GM19395 (cell line): ENCODE measurements at regions not wholly inside any gene's neighbourhood (a gene's known extent, or its start where the extent isn't known, plus 50 kb on each side); places are given as distances from the start of the nearest gene placed in this dataset.
A peak's percentile ranks its signal among the peaks of the same experiment; 100 is the strongest.

Source experiments
- ATAC-seq: cut with Tn5 transposase; IDR thresholded peaks from one replicate; pipeline ENCODE4 v1.9.1; 2021; ENCODE audit warnings: mild to moderate bottlenecking, moderate library complexity; ENCODE audit not compliant: unreplicated experiment

- ATAC-seq = no peak
These were observed 634.2 kb upstream of the SETBP1 start for GRCh38 chr18:44046376-44046975.

- ATAC-seq = no peak
These were observed 633.1 kb upstream of the SETBP1 start for GRCh38 chr18:44047585-44047984.

DNA sequence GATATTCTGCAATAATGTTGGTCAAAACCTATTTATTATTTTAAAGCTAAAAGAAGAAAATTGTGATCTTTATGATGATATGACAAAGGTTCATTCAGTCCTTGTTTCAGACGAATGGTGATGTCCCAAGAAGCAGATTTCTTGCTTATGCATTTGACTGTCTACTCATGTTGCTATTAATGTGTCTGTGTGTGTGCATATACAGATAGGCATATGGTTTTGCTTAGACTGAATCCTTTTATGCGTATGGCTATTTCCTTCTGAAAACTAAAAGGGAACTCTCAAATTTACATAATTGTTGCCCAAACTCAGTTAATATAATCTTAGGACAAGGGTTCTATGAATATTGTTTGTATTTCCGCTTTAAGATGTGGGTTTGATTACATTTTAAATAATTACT, 632.3 kb upstream of the SETBP1 start:
- no peak for ATAC-seq

GRCh38 chr18:44048846-44049245, 631.8 kb upstream of the SETBP1 start:
- ATAC-seq = no peak

DNA sequence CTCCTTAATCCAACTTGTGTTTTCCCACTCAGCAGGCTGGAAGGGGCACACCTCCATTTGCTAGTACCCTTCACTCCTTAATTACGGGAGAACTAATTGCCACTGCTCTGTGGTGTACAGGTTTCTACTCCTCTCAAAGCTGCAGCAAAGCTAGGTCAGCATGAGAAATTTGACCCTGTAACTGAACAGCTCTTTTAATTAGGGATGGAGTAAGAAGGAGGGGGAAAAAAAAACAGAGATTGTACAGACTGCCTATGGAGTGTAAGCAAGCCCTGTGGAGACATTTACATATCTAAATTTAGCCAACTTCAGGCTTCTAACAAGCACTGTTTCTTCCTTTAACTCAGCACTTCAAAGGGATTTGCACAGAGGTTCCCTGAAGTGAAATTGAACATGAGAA, 629.7 kb upstream of the SETBP1 start:
- no peak for ATAC-seq

DNA sequence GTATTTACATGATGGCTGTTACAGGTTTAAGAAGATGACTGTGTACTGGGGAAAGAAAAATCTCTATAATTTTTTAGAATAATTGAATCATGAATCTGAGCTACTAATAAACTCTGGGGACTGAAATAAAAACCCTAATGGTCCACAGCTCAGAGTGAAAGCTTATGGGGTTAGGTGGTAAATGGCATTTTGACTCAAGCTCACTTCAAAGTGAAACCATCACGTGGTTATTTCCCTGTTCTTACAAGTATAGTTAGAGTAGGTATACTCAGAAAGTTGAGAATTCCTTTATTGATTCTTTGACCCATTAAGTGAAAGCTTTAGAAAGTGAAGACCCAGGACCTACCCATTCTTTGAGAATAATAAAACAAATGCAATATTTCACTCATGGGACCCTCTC, 626.2 kb upstream of the SETBP1 start:
- ATAC-seq = peak; percentile 50

GRCh38 chr18:44060197-44060596, 620.5 kb upstream of the SETBP1 start:
- no peak for ATAC-seq

- no peak for ATAC-seq
These were observed 619.2 kb upstream of the SETBP1 start for GRCh38 chr18:44061438-44061837.

DNA sequence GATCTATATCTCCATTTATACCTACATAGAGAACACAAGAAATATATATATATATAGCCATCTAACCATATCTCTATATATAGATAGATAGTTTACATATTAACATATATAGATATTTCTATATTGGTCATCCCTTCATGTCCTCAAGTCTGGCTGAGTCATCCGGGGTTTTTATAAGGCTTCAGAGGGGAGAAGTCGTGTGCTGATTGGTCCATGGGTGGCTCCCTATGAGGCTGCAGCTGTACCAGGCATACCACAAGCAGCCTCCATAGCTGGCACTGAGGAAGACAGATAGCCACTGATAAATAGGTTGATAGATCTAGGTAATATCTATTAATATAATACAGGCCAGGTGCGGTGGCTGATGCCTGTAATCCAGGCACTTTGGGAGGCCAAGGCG, 618.3 kb upstream of the SETBP1 start:
- ATAC-seq = no peak

DNA sequence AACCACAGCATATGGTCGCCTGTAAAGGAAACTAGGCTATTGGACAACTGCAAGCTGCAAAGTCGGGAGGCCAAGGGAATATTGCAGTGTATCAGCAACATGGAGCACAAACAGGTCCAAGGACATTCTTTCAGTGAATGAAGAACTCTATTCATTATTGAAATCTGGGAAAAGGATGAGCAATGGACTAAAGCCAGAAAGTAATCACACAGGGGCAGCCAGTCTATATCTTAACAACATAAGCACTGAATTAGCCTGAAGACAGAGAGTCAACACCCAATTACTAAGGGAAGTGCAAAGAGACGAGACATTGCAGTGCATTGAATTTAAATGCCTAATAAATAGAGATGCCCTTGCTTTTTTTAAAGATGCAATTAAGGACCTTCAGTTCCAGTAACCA, 615.5 kb upstream of the SETBP1 start:
- no peak for ATAC-seq

GRCh38 chr18:44066541-44066940, 614.1 kb upstream of the SETBP1 start:
- no peak for ATAC-seq

DNA sequence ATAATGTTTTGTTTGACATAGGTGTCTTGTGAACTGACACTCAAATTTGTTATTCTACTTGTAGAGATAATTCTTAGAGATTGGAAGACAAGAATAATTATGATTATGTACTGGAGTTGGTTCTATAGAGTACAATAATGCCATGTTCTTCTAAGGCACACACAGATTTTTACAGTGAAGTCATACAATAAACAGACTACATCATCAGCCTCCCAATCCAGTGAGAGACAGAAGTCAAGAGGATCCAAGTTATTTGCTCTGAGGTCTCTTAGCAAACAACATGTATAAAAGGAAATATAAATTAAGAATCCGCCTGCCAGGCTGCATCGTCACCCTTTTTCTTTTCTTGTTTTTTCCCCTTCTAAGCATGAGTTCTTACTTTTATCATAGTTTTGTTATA, 613.5 kb upstream of the SETBP1 start:
- ATAC-seq = no peak

GRCh38 chr18:44075038-44075437, 605.6 kb upstream of the SETBP1 start:
- no peak for ATAC-seq

DNA sequence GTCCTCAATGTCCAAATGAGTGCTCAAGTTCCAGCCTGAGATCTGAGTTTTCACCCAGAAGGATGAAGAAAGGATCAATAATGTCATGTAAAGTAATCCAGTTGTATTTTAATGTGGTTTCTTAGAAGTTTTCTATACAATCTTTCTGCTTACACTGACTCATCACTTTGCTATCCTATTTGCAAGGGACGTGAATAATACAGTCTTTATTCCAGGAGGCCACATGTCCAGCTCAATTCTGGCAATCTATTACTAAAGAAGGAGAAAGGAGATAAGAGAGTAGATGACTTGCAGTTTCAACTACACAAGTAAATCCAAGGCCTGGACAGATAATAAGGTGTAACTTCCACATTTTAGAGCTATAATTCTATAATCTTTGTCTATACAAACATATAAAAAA, 601.1 kb upstream of the SETBP1 start:
- ATAC-seq = no peak

DNA sequence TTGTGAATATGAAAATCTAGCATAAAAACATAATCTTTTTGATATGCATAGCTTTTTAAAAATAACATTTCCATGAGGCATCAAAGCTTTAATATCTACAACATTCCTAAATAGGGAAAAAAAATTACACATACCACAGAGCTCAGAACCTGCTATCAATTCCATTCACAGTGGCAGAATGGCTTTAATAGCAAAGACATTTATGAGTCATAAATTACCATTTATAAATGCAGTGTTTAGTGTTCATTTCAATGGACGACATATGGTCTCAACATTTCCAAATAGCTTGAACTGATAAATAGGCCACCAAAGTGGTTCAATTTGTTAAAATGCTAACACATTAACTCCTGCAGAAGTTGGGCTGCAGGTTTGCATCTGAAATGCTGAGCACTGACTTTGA, 600.6 kb upstream of the SETBP1 start:
- ATAC-seq = no peak

DNA sequence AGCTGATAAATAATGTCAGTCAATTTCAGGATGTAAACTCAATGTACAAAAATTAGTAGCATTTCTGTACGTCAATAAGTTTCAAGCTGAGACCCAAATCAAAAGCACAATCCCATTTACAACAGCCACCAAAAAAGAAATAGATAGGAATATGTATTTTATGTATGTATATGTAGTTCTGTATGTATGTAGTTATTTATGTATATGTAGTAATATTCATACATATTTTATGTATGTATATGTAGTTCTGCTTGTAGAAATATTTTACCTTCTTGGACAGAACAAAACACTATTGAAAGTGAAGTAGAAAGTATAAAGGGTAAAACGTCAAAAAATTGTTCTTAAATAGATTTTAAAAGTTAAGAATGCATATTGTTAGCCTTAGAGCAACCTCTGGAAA, 591.0 kb upstream of the SETBP1 start:
- no peak for ATAC-seq

DNA sequence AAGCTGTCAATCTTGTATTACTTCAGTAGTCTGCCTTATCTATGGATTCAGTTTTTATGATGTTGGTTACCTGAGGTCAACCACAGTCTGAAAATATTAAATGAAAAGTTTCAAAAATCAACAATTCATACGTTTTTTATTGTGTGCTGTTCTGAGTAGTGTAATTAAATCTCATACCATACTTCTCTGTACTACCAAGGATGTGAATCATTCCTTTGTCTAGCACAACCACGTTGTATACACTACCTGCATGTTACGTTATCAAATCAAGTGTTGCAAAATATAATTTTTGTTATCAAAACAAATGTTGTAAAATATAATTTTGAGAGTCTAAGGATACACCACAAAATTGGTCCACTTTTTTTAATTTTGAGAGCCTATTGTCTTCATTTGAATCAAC, 590.2 kb upstream of the SETBP1 start:
- no peak for ATAC-seq

GRCh38 chr18:44093253-44093652, 587.4 kb upstream of the SETBP1 start:
- no peak for ATAC-seq

GRCh38 chr18:44096016-44096415, 584.7 kb upstream of the SETBP1 start:
- ATAC-seq = no peak

DNA sequence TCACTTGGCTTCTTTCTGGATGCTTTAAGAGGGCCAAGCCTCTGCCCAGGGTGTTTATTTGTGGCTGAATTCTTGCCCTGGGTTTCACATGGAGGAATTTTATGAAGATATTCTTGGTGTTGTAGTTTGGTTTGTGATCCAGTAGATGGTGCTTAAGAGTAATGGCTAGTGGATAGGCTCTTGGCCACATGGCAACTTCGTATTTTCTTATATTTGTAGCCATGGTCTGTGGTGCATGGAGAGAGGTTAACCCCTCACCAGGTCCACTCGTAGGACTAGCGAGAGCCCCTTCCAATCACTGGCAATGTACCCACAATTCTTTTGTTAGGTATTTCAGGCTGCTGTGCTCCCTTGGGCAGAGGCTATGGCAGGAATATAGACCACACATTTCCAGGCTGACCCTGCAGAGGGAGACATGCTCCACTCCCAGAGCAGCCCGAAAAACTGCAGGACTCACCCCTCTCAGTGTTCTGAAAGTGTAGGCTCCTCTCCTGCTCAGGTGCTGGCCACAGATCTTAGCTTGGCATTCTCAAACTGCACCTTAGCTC, 582.1 kb upstream of the SETBP1 start:
- no peak for ATAC-seq

- no peak for ATAC-seq
These were observed 573.5 kb upstream of the SETBP1 start for GRCh38 chr18:44107187-44107586.

DNA sequence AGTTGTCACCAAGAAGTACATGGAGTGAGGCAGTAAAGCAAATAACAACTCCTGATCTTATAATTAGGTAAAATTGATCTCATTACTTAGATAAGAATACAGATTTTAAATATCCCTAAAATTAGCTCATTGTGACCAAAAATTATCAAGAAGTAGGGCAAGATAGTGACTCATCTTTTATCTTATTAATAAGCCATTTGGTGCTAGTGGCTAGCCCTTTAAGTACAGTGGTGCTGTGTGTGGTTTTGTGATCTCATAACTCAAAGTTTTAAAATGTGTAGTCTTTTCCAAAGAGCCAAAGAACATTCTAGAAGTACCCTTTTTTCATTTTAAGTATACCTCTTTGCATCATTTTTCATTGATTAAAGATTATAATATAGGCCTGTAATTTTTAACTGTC, 569.4 kb upstream of the SETBP1 start:
- ATAC-seq = no peak

DNA sequence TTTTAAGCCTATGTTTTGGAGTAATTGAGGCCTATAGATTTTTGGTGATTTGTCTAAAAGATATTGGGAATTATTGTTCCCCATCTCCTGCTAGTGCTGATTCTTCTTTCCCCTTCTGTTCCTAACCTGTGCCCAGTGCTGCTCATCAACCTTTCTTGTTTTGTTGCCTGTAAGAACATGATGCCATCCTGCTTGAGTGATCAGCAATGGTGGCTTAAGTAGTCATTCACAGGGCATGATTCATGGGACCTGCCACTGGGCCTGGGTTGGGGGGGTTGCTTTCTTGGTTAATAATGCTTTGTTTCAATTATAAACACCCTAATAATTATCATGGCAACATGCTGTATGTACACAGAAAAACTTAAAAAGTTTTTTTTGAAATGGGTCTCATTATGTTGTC, 562.9 kb upstream of the SETBP1 start:
- ATAC-seq = no peak
